Spleen (tissue), 3 donors: ENCODE measurements at regions not wholly inside any gene's neighbourhood (a gene's known extent, or its start where the extent isn't known, plus 50 kb on each side); places are given as distances from the start of the nearest gene placed in this dataset.

ENCODE experiments used
- POLR2A ChIP-seq, 3 donors: fragments of 450-650 bp; IDR thresholded peaks; one replicate each; pipeline ENCODE4 v1.5.1; 2017; ENCODE audit warnings: antibody characterized with exemption in 3 of 3, mild to moderate bottlenecking in 1 of 3
- POLR2AphosphoS5 ChIP-seq, 3 donors: sonication (generic); formaldehyde crosslinking; IDR thresholded peaks; one replicate each; pipeline ENCODE4 v1.5.1; 2017; ENCODE audit warnings: antibody characterized with exemption in 3 of 3

DNA sequence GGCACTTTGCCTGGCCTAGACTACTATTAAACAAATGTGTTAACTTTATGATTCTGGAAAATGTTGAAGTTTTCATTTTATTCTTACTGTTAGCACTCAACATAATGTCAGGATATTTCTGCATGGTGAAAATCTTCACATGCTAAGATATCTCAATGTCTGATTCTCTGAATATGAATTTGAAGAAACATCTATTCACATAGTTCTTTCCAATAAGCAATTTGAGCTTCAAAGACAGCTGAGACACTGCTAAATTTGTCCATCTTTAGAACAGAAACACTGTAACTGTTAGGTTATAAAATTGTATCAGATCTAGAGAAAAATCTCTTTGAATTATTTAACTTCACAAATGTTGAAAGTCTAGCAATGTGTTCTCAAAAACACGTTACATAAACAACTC is 970.2 kb downstream of the PLOD2 start:
- TF ChIP-seq POLR2AphosphoS5 (IDR thresholded peaks at IDR 0.05) (no peak), POLR2A (IDR thresholded peaks at IDR 0.05) (no peak)
